Stimulated activated CD4-positive, alpha-beta T cell treated with anti-CD3 and anti-CD28 coated beads, Interleukin-4, amount 100 ng/mL, for 24 hours (primary cell): ENCODE measurements at regions not wholly inside any gene's neighbourhood (a gene's known extent, or its start where the extent isn't known, plus 50 kb on each side); places are given as distances from the start of the nearest gene placed in this dataset.
"Not testable (repeated sequence)": the region's sequence is repeated elsewhere in the genome, so short reads cannot be mapped to it uniquely, and the experiment has no call there.

Source experiments
- DNase-seq: peaks from one replicate; pipeline ENCODE4 v3.0.0-alpha.2; 2020

DNA sequence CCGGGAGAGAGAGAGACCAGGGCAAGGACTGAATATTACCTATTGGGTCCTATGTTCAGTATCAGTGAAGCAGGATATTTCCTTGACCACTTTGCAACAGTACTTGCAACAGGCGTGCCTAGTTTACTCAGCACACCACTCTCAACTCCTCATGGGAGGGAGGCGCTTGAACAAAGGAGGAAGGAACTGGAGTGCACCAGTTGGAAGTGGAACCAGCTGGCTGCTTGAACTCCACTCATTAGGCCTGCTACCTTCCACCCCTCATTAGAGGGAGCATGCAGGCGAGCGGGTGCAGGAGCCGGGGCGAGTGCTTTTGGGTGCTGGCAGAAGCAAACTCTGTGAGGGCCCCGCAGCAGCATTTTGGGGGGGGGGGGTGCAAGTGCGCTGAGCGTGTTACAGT lies 1369.6 kb upstream of the RAG2 start:
- DNase-seq, result no peak

GRCh38 chr11:37963440-37963839 lies 1365.4 kb upstream of the RAG2 start:
- no peak for DNase-seq

DNA sequence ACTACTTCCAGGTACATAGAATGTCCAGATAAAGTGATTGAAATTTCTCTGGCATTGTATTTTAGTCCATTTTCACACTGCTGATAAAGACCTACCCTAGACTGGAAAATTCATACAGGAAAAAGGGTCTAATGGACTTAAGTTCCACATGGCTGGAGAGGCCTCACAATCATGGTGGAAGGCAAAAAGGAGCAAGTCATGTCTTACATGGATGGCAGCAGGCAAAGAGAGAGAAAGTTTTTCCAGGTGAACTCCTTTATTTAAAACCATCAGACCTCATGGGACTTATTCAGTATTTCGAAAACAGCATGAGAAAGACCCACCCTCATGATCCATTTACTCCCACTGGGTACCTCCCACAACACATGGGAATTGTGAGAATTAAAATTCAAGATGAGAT lies 1359.7 kb upstream of the RAG2 start:
- no peak for DNase-seq

GRCh38 chr11:37951996-37952395 lies 1354.0 kb upstream of the RAG2 start:
- DNase-seq, result no peak

- no peak for DNase-seq
Observed at GRCh38 chr11:37948258-37948657, 1350.2 kb upstream of the RAG2 start.

GRCh38 chr11:37947821-37948220 lies 1349.8 kb upstream of the RAG2 start:
- no peak for DNase-seq

- DNase-seq, result no peak
Observed at GRCh38 chr11:37946155-37946766, 1348.2 kb upstream of the RAG2 start.

DNA sequence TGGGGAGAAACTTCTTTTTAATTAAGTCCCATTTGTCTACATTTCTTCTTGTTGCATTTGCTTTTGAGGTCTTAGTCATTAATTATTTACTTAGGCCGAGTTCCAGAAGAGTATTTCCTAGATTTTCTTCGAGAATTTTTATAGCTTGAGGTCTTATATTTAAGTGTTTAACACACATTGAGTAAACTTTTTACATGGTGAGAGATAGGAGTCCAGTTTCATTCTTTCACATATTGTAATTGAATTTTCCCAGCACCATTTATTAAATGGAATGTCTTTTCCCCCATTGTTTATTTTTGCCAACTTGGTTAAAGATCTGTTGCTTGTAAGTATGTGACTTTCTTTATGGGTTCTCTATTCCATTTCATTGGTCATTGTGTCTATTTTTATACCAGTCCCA lies 1344.0 kb upstream of the RAG2 start:
- no peak for DNase-seq

DNA sequence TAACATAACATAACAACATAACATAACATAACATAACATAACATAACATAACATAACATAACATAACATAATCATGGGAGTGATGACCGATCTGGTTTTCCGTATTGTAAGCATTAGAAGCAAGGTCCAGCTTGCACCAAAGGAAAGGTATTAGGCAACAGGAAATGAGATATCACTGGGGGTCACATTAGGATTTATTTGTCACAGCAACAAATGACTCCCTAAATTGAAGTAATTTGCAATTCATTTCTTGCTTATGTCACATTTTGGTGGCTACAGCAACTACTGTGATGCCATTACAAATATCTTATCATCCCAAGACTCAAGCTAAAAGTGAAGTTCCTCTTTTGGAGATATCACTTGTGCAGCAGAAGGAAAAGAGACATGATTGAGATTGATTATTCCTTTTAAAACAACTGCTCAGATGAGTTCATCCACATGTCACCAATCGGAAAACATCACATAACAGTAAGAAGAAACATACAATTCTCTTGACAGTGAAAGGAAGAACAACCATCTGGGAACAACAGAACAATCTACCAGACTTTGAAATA lies 1331.1 kb upstream of the RAG2 start:
- no peak for DNase-seq

- no peak for DNase-seq
Observed at GRCh38 chr11:37926772-37927171, 1328.7 kb upstream of the RAG2 start.

GRCh38 chr11:37916331-37916730 lies 1318.3 kb upstream of the RAG2 start:
- no peak for DNase-seq

DNA sequence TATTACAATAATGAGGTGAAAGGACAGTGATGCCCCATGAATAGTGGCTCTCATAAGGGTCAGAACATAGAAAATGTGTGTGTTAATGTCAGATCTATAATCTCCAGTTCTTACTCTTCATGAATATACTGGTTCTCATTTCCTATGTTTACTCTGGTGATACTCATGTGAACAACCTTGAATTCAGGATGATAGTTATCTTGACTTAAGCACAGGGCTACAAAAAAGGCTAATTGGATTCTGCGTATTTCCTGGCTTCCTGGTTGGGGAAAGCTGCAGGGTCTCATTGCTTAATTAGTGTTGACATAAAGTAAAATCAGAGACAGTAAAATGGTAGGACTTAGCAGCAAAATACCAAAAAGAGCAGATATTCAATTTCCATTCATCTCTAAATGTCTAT lies 1316.8 kb upstream of the RAG2 start:
- no peak for DNase-seq

DNA sequence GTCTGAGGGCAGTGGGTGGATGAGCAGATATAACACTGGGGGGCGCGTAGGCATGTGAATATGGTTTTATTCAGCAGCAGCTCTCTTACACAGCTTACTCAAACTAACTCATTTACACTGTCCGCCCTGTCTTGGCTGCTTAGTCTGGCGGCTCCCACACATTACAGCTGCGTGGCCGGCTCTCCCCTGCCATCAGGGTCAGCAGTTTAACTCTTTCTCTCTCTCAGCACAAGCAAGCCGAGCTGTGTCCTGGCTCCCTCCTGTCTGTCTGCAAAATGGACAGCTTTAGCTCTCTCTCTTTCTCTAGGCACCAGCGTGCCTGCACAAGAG lies 1310.1 kb upstream of the RAG2 start:
- DNase-seq, result no peak

DNA sequence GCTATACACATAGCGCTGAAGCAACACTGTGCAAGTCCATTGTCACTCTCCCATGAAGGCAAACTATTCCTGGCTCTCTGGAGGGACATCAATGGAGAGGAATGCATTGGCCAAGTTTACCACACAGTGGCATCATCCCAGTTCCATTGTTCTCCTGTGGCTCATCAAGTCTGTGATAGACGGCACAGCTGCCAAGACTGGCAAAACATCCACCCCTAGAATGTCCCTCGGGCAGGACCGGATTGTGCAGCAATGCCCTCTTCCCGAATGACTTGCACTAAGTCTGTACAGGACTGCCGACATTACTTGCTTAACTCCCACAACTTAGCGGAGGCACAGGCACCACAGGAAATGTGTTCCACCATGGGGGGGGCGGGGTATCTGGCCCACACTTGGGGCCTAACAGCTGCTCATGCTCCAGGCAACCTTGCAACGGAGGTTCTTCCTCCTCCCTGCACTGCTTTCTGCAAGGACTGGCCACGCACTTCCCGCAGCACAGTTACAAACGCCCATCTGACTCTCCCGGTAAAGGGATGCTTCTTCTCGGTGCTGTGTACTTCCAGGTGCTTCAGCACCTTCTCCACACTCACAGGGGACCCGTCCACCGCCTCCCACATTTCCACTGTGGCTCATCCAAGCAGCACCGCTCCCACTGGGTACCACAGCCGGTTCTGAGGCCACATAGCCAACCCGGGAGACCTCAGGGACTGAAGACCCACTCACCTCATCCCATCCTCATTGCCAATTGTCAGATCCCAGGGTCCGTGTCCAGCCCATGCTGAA lies 1309.6 kb upstream of the RAG2 start:
- no peak for DNase-seq

DNA sequence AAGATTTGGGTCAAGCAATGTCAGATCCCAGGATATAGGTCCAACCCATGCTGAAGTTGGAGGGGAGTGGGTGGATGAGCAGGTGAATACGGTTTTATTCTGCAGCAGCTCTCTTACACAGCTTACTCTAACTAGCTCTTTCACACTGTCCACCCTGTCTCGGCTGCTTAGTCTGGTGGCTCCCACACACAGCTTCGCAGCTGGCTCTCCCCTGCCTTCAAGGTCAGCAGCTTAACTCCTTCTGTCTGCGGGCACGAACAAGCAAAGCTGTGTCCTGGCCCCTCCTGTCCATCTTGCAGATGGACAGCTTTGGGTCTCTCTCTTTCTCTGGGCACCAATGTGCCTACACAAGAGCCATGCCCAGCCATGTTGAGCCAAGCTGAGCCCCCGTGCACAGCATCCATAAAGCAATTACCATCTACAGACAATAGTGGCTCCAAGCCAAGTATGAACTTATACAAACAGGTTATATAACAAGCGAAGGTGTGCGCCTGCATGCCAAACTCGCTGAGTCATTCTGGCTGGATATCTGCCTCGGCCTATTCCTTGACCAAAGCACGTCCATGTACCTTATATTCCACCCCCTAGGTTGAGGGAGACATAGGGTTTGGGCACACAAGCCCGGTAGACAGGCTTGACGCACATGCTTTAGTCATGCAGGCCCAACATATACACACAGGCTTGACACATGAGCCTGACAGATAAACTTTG lies 1307.8 kb upstream of the RAG2 start:
- DNase-seq, result no peak

- DNase-seq, result no peak
Observed at GRCh38 chr11:37896016-37896415, 1298.0 kb upstream of the RAG2 start.

GRCh38 chr11:37881741-37882140 lies 1283.7 kb upstream of the RAG2 start:
- DNase-seq, result no peak

- DNase-seq, result no peak
Observed at GRCh38 chr11:37861671-37862070, 1263.6 kb upstream of the RAG2 start.

DNA sequence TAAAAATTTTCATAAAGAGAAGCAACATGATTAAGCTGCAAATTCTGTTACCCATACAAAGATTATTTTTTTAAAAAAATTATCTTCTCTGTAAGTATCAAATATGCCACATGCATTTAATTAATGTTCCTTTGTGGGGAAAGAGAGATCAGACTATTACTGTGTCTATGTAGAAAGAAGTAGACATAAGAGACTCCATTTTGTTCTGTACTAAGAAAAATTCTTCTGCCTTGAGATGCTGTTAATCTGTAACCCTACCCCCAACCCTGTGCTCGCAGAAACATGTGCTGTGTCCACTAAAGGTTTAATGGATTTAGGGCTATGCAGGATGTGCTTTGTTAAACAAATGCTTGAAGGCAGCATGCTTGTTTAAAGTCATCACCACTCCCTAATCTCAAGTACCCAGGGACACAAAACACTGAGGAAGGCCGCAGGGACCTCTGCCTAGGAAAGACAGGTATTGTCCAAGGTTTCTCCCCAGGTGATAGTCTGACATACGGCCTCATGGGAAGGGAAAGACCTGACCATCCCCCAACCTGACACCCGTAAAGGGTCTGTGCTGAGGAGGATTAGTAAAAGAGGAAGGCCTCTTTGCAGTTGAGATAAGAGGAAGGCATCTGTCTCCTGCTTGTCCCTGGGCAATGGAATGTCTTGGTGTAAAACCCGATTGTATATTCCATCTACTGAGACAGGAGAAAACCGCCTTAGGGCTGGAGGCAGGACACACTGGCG lies 1260.9 kb upstream of the RAG2 start:
- DNase-seq, result not testable (repeated sequence)

- DNase-seq, result no peak
Observed at GRCh38 chr11:37858398-37858797, 1260.4 kb upstream of the RAG2 start.

DNA sequence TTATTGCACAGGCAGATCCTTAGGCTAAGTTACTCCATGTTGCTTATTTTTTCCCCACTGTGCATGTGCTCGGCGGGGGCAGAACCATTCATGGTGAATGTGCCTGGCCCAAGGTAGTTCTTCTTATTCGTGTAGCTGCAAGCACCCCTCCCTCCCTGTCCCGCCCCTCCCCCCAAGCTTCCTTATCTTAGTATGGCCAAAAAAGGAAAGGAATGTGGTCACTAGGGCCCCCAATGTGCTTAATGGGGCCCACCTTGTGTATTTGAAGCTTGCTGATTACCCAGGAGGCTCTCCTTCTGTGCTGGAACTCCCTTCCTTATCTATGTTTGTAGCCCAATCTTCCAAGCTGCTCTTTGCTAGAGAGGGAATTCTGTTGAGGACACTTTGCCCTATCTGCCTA lies 1259.7 kb upstream of the RAG2 start:
- DNase-seq, result no peak

DNA sequence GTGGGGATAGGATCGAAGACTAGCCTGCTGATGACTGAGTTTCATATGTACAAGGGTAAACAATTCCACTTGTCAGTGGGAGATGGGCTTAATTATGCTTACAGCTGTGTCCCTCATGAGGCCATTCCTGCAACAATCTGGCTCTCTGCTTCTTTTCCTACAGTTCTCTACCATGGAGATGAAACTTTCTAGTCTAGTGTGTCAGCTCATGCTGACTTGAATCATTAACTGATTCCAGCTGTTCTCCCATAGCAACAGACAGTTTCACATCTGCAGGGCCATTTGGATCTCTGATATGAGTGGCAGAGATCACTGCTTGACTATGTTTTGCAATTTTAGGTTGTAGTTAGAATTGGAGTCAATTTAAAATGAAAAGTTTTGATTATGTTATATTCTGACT lies 1251.7 kb upstream of the RAG2 start:
- DNase-seq, result no peak

GRCh38 chr11:37843603-37844002 lies 1245.6 kb upstream of the RAG2 start:
- no peak for DNase-seq
